AG04449 (cell line): ENCODE measurements at regions not wholly inside any gene's neighbourhood (a gene's known extent, or its start where the extent isn't known, plus 50 kb on each side); places are given as distances from the start of the nearest gene placed in this dataset.
"Not testable (repeated sequence)": the region's sequence is repeated elsewhere in the genome, so short reads cannot be mapped to it uniquely, and the experiment has no call there.

Experiments used
- CTCF ChIA-PET: fragments of 350-600 bp; formaldehyde crosslinking; extraction: SDS; loops from one replicate; lab custom pipeline; 2021; ENCODE audit warnings: antibody characterized with exemption; lab: Yijun Ruan, JAX
- POLR2A ChIA-PET: fragments of 400-600, 350-600 bp; formaldehyde crosslinking; extraction: SDS; loops from one replicate; lab custom pipeline; 2020; ENCODE audit warnings: antibody characterized with exemption, inconsistent platforms; lab: Yijun Ruan, JAX
- DNase-seq: peaks from one replicate; pipeline ENCODE4 v3.0.0-alpha.2; 2010; ENCODE audit warnings: low read depth, low spot score
- H3K4me3 ChIP-seq: 2 replicates; pipeline ENCODE4 v1.5.1; 2011; ENCODE audit warnings: low read depth, mild to moderate bottlenecking, control low read depth, low read length
- TF ChIP-seq, protein P1 (sequence below): IDR thresholded peaks from one replicate; pipeline ENCODE4 v1.5.1; 2011; ENCODE audit warnings: mild to moderate bottlenecking, moderate library complexity, low read length, control low read depth, inconsistent platforms; ENCODE audit not compliant: insufficient read depth; ENCODE audit errors: missing control alignments

- ChIA-PET CTCF (no interaction called here), POLR2A (no interaction called here)
- TF ChIP-seq, protein P1, sequence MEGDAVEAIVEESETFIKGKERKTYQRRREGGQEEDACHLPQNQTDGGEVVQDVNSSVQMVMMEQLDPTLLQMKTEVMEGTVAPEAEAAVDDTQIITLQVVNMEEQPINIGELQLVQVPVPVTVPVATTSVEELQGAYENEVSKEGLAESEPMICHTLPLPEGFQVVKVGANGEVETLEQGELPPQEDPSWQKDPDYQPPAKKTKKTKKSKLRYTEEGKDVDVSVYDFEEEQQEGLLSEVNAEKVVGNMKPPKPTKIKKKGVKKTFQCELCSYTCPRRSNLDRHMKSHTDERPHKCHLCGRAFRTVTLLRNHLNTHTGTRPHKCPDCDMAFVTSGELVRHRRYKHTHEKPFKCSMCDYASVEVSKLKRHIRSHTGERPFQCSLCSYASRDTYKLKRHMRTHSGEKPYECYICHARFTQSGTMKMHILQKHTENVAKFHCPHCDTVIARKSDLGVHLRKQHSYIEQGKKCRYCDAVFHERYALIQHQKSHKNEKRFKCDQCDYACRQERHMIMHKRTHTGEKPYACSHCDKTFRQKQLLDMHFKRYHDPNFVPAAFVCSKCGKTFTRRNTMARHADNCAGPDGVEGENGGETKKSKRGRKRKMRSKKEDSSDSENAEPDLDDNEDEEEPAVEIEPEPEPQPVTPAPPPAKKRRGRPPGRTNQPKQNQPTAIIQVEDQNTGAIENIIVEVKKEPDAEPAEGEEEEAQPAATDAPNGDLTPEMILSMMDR = no peak
- DNase-seq = no peak
- no peak overlapping the region for H3K4me3 ChIP-seq
These were observed 686.6 kb upstream of the MIS18BP1 start for GRCh38 chr14:45939572-45939971.

DNA sequence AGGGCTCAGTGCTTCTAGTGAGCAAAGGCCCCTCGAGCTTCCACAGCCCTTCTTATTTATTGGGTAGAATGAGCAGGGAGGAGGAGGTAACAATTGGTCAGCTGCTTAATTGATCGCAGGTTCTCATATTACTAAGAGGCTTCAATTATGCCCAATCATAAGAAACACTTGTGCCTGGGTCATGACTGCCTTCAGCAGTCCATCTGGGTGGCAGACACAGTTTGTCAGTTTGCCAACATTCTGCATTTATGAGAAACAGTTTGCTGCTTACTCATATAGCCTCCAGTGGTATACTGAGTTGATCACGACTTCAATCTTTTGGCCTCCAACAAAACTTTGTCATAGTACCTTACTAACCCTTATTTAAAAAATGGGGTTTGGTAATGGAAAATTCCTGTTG, 667.0 kb upstream of the MIS18BP1 start:
- H3K4me3 ChIP-seq, CTCF ChIA-PET, POLR2A ChIA-PET, DNase-seq: not testable (repeated sequence)

DNA sequence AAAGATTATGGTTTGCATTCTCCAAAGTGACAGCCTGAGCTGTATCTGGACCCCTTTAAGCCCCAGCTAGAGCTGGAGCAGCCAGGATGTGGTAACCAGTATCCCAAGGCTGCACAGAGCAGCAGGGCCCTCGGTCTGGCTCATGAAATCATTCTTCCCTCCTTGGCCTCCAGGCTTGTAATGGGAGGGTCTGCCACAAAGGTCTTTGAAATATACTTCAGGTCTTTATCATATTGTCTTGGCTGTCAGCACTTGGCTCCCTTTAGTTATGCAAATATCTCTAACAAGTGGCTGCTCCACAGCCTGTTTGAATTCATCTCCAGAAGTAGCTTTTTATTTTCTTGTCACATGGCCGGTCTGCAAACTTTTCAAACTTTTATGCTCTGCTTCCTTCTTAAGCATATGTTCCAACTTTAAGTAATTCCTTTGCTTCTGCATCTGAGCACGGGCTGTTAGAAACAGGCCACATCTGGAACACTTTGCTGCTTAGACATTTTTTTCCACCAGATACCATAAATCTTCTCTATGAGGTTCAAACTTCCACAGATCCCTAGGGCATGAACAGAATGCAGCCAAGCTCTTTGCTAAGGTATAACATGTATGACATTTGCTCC, 663.4 kb upstream of the MIS18BP1 start:
- CTCF ChIA-PET = no interaction called here
- POLR2A ChIA-PET = no interaction called here
- TF ChIP-seq, protein P1 = no peak
- DNase-seq = no peak
- no peak overlapping the region for H3K4me3 ChIP-seq

GRCh38 chr14:45907782-45908181, 654.8 kb upstream of the MIS18BP1 start:
- no peak for DNase-seq
- TF ChIP-seq, protein P1 = no peak
- no peak overlapping the region for H3K4me3 ChIP-seq
- POLR2A ChIA-PET = no interaction called here
- CTCF ChIA-PET = no interaction called here

- ChIA-PET CTCF (no interaction called here), POLR2A (no interaction called here)
- DNase-seq = no peak
These were observed 653.3 kb upstream of the MIS18BP1 start for GRCh38 chr14:45906257-45906656.

DNA sequence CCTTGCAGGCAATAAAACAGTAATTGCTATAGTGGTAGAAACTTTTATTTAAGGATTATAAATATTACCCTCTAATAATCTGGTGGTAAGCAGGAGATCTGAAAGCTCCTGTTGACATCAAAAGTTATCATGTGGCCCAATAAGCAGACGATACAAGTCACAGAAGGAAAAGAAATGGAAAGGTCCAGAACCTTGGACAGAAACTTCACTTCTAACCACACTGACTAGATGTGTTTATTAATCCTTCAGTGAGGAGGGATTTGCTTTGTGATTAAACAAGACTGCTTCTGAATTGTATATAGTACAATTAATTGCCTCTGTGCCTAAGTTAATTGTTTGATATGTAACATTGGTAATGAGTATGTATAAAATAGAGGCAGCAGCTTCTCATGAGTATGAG, 652.7 kb upstream of the MIS18BP1 start:
- ChIA-PET CTCF (no interaction called here), POLR2A (no interaction called here)
- TF ChIP-seq, protein P1 = no peak

More at GRCh38 chr14:45906257-45906656, 653.3 kb upstream of the MIS18BP1 start:
- H3K4me3 ChIP-seq = no peak overlapping the region
- TF ChIP-seq, protein P1 = no peak

GRCh38 chr14:45904314-45904713, 651.3 kb upstream of the MIS18BP1 start:
- ChIA-PET POLR2A (no interaction called here), CTCF (no interaction called here)
- no peak for DNase-seq
- H3K4me3 ChIP-seq = no peak overlapping the region
- TF ChIP-seq, protein P1 = no peak

More for the DNA sequence above, 652.7 kb upstream of the MIS18BP1 start:
- DNase-seq = no peak
- no peak overlapping the region for H3K4me3 ChIP-seq
